Left renal pelvis (tissue), 4 donors: ENCODE measurements at regions not wholly inside any gene's neighbourhood (a gene's known extent, or its start where the extent isn't known, plus 50 kb on each side); places are given as distances from the start of the nearest gene placed in this dataset.

Experiments used
- DNase-seq, 4 donors: peaks; one replicate each; pipeline ENCODE4 v3.0.0-alpha.2; 2013; ENCODE audit warnings: low read depth in 4 of 4, low spot score in 3 of 4

DNA sequence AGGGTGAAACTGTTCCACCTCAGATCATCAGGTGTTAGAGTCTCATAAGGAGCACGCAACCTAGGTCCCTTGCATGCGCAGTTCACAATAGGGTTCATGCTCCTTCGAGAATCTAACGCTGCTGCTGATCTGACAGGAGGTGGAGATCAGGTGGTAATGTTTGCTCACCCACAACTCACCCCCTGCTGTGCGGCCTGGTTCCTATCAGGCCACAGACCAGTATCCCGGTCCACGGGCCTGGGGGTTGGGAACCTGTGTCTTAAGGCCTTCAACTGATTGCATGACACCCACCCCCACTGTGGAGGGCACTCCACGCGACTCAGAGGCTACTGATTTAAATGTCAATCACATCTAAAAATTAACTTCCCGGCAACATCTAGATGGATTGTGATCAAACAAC lies 411.2 kb upstream of the SULF2 start:
- no peak for DNase-seq

DNA sequence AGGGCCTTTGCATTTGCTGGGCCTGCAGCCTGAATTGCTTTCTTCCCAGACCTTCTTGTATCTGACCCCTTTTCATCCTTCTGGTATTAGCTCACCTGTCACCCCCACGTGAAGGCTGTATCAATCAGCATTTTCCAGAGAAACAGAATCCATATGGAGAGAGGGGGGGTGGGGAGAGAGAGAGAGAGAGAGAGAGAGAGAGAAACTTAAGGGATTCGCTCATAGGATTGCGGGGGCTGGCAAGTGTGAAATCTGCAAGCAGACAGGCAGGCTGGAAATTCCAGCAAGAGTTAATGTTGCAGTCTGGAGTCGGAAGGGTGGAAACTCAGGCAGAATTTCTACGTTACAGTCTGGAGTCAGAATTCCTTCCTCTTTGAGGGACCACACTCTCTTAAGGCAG lies 410.7 kb upstream of the SULF2 start:
- no peak for DNase-seq

DNA sequence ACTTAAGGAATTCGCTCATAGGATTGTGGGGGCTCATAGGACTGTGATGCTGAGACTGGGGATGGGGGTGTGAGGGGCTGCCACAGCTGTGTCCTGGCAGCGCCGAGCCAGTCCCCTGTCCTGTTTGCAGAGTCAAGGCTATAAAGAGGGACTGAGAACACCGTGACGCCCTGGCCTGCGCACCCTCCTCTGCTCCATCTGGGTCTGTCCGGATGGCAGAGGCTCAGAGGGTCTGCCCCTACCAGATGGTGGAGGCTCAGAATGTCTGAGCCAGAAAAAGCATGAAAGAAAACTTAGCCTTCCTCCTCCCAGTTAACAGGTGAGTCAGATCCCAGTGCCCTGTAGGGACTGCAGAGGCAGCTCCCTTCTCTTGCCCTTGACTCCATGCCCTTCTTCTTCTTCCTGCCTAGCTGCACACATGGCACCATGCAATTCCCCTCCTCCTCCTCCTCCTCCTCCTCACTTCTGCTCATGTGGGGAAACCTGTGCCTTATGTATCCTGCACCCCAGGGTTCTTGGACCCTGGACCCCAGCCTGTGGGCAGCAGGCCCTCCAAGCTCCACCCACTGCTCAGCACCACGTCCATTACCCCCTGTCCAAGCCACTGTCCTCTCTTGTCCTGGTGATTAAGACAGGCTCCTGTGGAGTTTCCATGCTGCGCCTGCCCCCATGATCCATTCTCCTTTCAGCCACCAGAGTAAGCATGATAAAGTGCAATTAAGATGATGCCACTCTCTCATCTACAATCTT lies 410.0 kb upstream of the SULF2 start:
- DNase-seq, result no peak

DNA sequence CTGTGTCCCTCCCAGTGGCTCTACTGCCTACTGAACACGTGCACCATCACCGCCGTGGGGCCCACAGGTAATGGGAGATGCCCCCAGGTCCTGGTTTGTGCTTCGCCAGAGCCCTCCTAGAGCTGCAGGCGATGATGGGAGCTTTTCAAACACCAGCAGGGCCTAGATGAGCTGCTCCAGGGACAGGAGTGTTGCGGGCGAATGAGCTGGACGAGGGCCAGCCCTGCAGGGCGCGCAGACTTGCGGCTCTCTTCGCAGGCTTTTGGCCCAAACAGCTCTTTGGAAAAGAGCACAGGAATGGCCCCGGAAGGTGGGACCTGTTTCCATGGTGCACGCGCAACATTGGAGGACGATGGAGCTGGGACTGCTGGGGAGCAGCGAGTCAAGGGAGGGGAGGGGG lies 409.3 kb upstream of the SULF2 start:
- DNase-seq, result no peak

DNA sequence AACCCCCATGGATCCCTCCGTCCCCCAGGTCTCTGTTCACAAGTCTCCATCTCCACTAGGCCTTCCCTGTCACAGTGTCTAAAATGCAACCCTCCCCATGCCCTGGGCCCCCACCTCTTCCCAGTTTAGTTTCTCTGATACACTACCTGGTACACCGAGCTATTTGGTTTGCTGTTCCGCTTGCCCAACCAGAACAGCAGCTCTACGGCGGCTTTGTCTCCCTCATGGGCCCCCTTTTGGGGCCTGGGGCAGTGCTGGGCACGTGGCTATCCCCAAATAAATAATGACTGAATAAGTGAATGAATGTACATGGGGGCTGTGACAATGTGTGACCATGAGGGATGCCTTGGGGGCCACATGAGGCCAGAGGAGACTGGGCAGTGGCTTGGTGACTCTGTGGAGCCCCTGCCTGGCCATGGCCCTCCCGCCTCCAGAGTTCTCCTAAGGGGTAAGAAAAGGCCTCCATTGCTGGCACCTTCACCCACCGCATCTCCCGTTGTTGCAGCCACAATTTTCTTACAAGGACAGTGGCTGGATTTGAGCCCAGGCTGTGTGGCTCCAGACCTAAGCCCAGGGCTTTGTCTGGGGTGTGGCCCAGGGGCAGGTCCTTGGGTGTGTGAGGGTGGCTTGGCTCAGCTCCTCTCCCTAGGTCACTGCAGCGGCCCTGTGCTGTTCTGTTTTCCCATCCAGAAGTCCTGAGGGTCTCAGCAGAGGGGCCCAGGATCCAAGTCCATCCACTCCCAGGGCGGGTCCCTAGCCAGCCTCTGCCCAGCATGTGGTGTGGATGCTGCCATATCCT lies 408.5 kb upstream of the SULF2 start:
- no peak for DNase-seq

DNA sequence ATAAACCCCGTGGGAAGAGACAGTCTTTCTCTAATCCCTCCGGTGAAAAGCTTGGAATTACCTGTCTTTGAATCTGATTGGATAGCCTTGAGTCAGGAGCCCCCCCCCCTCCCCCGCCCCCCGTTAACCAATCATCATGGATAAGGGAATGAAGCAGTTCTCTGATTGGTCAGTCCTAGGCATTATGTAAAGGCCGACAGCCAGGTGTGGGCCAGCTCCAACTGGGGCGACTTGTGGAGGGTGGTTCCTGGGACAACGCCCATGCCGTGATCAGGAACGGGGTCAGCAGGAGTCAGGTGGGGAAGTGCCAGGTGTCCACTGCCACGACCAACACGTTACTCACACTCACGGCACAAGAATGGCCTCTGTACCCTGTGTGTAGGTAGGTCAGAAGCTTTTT lies 406.8 kb upstream of the SULF2 start:
- no peak for DNase-seq

DNA sequence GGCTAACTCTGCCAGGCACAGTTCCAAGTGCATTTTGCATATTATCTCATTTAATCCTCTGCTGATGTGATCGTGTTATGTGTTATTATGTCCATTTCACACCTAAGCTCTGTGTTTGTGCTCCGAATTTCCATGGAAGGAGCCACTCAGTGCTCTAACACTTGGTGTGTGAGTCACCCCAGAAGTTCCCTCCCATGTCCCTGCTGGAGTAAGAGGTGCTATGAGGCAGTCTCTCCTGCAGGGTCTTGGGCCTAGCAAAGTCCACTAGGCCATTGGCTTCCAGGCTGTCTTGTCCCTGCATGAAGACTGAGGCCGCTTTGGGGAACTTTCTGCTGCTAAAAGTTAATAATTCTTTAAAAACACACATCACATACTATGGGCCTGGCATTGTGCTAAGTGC lies 405.9 kb upstream of the SULF2 start:
- DNase-seq, result no peak

DNA sequence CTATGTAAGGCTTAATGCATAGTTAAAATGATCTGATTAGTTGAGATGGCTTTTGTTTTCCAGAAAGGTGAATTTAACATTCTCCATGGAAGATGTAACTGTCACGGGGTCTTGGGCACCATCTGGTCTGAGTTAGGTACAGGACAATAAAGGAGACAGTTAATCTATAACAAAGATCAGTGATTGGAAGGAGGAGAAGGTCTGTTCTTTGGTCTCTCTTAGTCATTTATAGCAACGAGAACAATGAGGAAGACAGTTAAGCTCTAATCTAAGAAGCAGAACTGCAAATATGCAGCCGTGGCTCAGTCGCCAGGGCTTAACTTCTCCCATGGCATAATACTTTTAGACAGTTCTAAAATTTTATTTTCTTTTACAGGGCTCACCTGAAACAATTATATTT lies 405.5 kb upstream of the SULF2 start:
- DNase-seq, result no peak

DNA sequence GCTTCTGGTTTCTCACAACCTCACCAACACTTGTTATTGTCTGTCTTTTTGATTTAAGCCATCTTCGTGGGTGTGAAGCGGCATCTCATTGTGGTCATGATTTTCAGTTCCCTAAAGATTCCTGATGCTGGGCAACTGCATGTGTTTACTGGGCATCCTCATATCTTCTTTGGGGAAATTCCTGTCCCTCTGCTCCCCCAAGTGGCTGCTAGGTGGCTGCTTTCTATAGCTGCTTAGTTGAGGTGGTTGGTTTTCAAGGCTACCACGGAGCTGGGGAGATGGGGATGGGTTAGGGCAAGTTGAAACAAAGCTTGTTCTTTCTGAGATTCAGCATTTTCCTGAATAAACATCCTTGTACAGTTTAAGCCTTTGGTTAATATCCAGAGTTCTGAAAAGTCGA lies 403.9 kb upstream of the SULF2 start:
- no peak for DNase-seq

DNA sequence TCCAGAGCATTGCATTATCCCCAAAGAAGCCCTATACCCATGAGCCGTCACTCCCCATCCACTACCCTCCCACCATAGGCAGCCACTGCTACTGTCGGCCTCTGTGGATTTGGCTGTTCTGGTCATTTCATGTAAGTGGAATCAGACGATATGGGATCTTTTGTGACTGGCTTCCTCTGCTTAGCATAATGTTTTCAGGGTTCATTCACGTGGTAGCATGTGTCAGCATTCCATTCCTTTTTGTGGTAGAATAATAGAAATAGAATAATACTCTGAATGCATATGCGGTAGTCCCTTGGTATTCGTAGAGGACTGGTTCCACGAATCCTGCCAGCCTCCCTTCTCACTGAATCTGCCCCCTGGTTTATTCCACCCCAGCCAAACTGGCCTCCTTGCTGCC lies 402.6 kb upstream of the SULF2 start:
- no peak for DNase-seq

DNA sequence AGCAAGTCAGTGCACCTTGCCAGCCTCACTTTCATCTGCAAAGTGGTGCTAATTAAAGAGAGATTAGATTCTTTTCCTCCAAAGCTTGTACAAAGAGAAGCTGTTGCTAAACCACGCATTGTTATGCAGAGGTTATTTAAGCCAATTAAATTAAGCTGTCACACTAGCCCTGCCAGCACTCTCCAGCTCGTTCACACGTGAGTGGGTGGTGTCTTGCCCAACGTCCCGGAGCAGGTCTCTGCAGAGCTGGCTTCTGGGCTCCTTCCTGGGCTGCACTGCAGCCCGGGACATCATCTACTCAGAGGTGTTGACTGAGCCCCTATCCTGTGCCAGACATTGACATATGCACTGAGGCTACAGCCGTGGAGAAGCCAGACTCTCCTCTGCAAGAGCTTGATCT lies 401.6 kb upstream of the SULF2 start:
- DNase-seq, result no peak

DNA sequence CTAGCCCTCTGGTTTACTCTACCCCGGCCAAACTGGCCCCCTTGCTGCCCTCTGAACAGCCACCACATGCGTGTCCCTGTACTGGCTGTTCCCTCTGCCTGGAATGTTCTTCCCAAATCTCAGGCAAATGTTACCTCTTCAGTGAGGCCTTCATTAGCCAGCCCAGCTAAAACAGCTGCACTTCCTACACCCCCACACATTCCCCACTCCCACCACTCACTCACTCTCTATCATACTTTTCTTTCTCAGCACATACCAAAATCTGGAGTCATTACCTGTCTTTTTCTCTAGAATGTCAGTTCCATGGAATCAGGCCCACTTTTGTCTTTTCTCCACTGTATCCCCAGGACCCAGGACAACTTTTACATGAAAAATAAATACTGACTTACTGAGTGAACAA lies 401.2 kb upstream of the SULF2 start:
- no peak for DNase-seq

DNA sequence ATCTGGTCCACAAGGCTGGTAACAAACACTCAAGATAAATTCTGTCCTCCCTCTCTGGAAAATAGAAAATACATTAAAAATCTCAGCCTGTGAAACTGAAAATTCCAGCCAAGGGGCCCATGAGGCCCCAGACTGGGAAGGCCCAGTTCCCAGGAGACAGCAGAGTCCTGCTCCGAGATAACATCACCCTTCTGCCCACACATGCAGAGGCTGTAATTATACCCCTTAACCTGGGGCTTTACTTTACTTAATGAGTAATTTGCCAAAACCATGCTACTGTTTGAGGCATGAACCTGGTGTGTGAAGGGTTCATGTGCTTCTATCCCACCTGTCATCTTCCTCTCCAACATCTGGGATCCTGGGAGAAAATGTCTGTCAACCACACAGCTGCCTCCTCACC lies 398.9 kb upstream of the SULF2 start:
- DNase-seq, result no peak

DNA sequence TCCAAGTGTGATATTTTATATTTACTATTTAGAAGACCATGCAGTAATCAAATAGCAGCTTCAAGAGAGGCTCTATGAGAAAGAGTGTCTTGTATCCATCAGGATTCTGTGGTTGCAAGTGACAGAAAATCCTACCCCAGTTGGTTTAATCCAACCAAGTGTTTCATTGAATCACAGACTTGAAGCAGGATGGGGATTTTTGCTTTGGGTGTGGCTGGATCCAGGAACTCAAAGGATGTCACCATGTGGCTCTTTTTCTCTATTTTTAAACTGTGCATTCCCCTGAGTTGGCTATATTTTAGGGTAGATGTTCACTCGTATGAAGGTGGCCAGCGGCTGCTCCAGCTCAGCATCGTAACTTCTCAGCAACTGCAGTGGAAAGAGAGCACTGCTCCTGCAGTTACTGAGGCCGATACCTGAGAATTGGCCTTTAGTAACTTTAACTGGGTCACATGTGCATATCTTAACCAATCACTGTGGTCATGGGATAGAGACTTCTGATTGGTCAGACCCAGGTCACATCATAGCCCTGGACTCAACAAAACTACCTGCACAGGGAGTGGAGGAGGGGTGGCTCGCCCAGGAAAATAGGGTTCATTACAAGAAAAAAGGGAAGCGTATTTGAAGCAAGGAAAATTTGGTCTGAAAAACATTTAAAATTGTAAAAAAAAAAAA lies 396.1 kb upstream of the SULF2 start:
- no peak for DNase-seq

DNA sequence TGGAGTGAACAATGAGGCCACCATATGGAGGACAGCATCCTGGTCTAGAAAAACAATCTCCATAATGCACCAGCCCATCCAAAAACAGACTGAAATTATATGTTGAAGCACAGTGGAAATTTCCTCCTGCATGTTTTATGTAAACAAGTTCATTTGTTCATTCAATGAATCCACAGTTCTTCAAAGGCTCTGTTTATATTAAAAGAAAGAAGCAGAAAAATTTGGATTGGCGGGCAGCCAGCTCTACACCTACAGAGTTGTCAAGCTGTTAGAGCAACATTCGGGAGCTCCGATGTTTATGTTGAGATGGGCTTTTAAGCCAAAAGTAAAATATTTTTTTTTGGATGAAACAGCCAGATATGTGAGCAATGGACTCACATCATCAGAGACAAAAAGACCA lies 395.3 kb upstream of the SULF2 start:
- DNase-seq, result no peak

DNA sequence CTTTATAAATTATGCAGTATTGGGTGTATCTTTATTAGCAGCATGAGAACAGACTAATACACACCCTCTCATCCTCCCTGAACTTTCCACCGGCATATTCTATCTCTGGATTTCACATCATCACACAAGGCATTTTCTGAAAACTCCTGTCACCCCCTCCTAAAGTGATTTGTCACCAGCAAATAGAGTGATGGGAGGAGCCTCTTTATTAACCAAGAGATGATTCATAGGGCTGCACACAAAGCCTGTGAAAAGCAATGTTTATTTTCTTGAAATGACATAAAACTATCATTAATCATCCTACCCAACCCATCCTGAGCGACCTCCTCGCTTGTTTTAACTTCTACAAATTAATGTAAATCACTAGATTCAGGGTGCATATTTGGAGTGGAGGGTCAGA lies 394.7 kb upstream of the SULF2 start:
- DNase-seq, result no peak

DNA sequence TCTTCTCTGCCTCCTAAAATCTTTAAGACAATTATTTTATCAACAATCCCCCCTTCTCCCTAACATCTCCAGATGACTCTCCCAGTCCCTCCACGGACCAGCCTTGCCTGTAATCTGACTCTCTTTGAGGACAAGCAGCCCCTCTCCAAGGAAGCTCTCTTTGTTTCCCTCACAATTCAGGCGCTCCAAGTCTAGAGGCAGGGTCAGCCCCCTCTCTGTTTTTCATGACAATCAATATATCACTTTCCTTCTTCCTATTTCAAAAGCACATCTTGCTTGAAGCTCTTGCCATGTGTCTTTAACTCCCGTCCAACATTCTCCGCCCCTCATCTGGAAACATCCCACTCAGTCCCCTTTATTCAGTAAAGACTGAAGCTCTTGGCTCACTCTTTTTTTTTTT lies 393.4 kb upstream of the SULF2 start:
- DNase-seq, result no peak

DNA sequence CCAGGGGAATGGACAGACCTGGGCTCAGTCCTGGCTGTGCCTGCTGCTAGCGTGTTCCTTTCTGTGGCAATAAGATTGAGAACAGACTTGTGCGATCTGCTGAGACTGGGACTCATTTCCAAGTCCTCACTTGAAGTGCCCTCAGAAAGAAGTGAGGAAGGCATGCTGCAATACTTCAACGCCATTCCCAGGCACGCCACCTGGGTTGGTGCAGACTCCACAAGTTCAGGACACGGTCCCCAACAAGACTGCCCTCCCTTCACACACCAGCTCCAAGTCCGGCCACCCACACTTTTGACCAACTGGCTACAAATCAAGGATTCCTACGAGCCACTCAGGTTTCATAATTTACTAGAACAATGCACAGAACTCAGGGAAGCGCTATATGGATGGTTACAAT lies 391.8 kb upstream of the SULF2 start:
- no peak for DNase-seq

DNA sequence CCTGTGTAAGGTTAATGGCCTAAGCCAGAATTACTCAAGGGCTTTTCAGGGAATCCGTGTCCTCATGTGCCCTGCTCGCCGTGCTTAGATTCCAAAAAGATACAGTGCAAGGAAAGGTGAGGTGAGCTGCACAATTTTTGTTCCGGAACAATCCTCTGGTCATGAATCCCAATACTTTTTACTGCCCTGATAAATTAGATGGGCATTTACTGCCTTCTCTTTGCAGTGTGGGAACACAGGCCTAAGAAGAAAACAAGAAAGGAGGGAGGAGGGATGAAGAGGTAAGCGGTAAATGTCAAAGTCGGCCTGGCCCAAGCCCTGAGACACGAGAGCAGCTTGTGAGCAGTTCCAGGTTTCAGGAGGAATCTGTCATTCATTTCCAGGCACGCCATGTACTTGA lies 390.9 kb upstream of the SULF2 start:
- no peak for DNase-seq

DNA sequence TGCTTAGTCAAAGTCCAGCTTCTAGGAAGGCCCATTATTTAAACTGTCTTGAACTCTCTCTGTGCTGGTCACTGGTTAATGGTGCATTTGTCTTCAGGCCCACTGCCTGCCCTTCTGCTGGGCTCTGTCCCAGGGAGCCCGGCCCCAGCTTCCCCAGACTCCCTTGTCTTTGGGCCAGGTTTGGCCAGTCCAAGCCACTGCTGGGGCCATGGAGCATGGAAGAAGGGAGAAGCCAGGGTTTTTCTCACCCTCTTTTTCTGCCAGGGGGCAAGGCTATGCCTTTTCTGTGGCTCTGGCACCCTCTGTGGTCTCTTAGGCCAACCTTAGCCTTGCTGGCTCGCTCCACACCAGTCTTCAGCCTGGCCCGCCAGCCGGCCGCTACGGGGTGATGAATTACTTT lies 390.0 kb upstream of the SULF2 start:
- no peak for DNase-seq

DNA sequence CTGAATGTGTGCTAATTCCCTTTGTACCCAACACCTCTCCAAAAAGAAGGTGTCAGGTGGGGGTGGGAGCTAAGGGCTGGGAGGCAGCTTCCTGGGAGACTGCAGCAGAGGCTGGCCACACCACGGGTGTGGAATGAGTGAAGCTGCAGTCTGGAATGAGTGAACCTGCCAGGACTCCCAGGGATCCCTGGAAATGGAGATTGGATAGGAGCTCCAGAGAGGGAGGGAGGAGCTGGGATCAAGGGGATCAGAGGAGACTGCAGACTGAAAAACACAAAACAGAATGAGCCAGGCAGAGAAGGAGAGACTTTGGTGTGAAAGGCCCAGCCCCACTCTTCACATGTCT lies 387.0 kb upstream of the SULF2 start:
- no peak for DNase-seq
